ENCODE measurements at regions not wholly inside any gene's neighbourhood (a gene's known extent, or its start where the extent isn't known, plus 50 kb on each side); places are given as distances from the start of the nearest gene placed in this dataset.

- DNase-seq, result no peak
Observed at GRCh38 chr10:78641693-78642092, 427.1 kb upstream of the ZMIZ1 start.

- no peak for DNase-seq
Observed at GRCh38 chr10:78642269-78642816, 426.4 kb upstream of the ZMIZ1 start.

GRCh38 chr10:78643513-78643912 lies 425.3 kb upstream of the ZMIZ1 start:
- no peak for DNase-seq

GRCh38 chr10:78644550-78644949 lies 424.2 kb upstream of the ZMIZ1 start:
- no peak for DNase-seq

GRCh38 chr10:78645169-78645686 lies 423.5 kb upstream of the ZMIZ1 start:
- DNase-seq, result no peak

- no peak for DNase-seq
Observed at GRCh38 chr10:78645975-78646374, 422.8 kb upstream of the ZMIZ1 start.

GRCh38 chr10:78648256-78648860 lies 420.4 kb upstream of the ZMIZ1 start:
- no peak for DNase-seq

GRCh38 chr10:78649429-78649828 lies 419.3 kb upstream of the ZMIZ1 start:
- DNase-seq, result no peak

- DNase-seq, result no peak
Observed at GRCh38 chr10:78650122-78650521, 418.6 kb upstream of the ZMIZ1 start.

- no peak for DNase-seq
Observed at GRCh38 chr10:78651287-78651686, 417.5 kb upstream of the ZMIZ1 start.

GRCh38 chr10:78653555-78653954 lies 415.2 kb upstream of the ZMIZ1 start:
- DNase-seq, result no peak

- no peak for DNase-seq
Observed at GRCh38 chr10:78654047-78654590, 414.6 kb upstream of the ZMIZ1 start.

GRCh38 chr10:78655979-78656378 lies 412.8 kb upstream of the ZMIZ1 start:
- no peak for DNase-seq

- DNase-seq, result no peak
Observed at GRCh38 chr10:78656417-78657162, 412.2 kb upstream of the ZMIZ1 start.

- no peak for DNase-seq
Observed at GRCh38 chr10:78657163-78657861, 411.5 kb upstream of the ZMIZ1 start.

- no peak for DNase-seq
Observed at GRCh38 chr10:78657862-78658165, 411.0 kb upstream of the ZMIZ1 start.

GRCh38 chr10:78658645-78659597 lies 409.8 kb upstream of the ZMIZ1 start:
- DNase-seq, result no peak

- DNase-seq, result no peak
Observed at GRCh38 chr10:78659598-78659967, 409.2 kb upstream of the ZMIZ1 start.

- no peak for DNase-seq
Observed at GRCh38 chr10:78660446-78661106, 408.2 kb upstream of the ZMIZ1 start.

GRCh38 chr10:78663721-78664120 lies 405.0 kb upstream of the ZMIZ1 start:
- no peak for DNase-seq

- DNase-seq, result no peak
Observed at GRCh38 chr10:78664929-78665553, 403.7 kb upstream of the ZMIZ1 start.
